Heart left ventricle (tissue), 16 donors: ENCODE measurements at regions not wholly inside any gene's neighbourhood (a gene's known extent, or its start where the extent isn't known, plus 50 kb on each side); places are given as distances from the start of the nearest gene placed in this dataset.
A peak's percentile ranks its signal among the peaks of the same experiment; 100 is the strongest.

Source experiments
- ATAC-seq, 4 donors: fragments of 200-7000 bp; cut with Tn5 transposase; one replicate each; pipeline ENCODE4 v1.9.1; 2020 to 2022; ENCODE audit warnings: moderate library complexity in 4 of 4, mild to moderate bottlenecking in 3 of 4, moderate number of reproducible peaks in 1 of 4
- DNase-seq, 5 donors: peaks; one replicate each; pipeline ENCODE4 v3.0.0-alpha.2; 2020
- H3K27ac ChIP-seq, 12 donors: fragments of 200-600 bp; sonication (generic) in 4 of 12; one replicate each; pipeline versions ENCODE4 v1.5.0 to v1.8.0; 2016 to 2022; ENCODE audit warnings: mild to moderate bottlenecking in 2 of 12
- H3K27me3 ChIP-seq, 9 donors: fragments of 200-600 bp; sonication (generic) in 2 of 9; one replicate each; pipeline versions ENCODE4 v1.5.1 to v1.8.0; 2016 to 2022; ENCODE audit warnings: mild to moderate bottlenecking in 3 of 9
- H3K36me3 ChIP-seq, 9 donors: fragments of 200-600 bp; sonication (generic) in 2 of 9; one replicate each; pipeline versions ENCODE4 v1.5.0 to v1.8.0; 2018 to 2022; ENCODE audit warnings: mild to moderate bottlenecking in 2 of 9
- H3K4me1 ChIP-seq, 12 donors: fragments of 200-600 bp; sonication (generic) in 4 of 12; one replicate each; pipeline versions ENCODE4 v1.5.0 to v1.8.0; 2016 to 2022; ENCODE audit warnings: mild to moderate bottlenecking in 3 of 12
- H3K4me3 ChIP-seq, 12 donors: fragments of 200-600 bp; sonication (generic) in 4 of 12; one replicate each; pipeline versions ENCODE4 v1.5.0 to v1.8.0; 2017 to 2022; ENCODE audit warnings: mild to moderate bottlenecking in 9 of 12, moderate library complexity in 4 of 12
- H3K9me3 ChIP-seq, 12 donors: fragments of 200-600 bp; sonication (generic) in 4 of 12; one replicate each; pipeline versions ENCODE4 v1.5.0 to v1.8.0; 2016 to 2022; ENCODE audit warnings: mild to moderate bottlenecking in 1 of 12
- CTCF ChIP-seq, 12 donors: fragments of 200-600 bp; sonication (generic) in 4 of 12; IDR thresholded peaks; one replicate each; pipeline versions ENCODE4 v1.5.0 to v1.8.0; 2018 to 2022; ENCODE audit warnings: antibody characterized with exemption in 12 of 12, mild to moderate bottlenecking in 5 of 12
- POLR2A ChIP-seq, 2 donors: fragments of 450-650 bp; IDR thresholded peaks; one replicate each; pipeline ENCODE4 v1.6.1; 2017; ENCODE audit warnings: antibody characterized with exemption in 2 of 2, mild to moderate bottlenecking in 2 of 2, moderate library complexity in 2 of 2
- WGBS, 4 donors: extraction: QIAGEN DNeasy Blood & Tissue Kit in 2 of 4; methylation state at CpG; one replicate each; pipeline versions ENCODE4 v1.1.5 to v1.1.7; 2013 to 2018; 5-methylcytosine and 5-hydroxymethylcytosine counted together
- intact Hi-C, 10 donors: fragments of 100-400 bp; cut with DNase I; formaldehyde crosslinking; loops; one replicate each; pipeline versions ENCODE4 v1.11.1 to v1.14.2; 2022
- donor health status: ischemic (EF 13 %, LVEDD 7.1; RV severe dilation, severe dysfunction).
- donor health status: healthy with polysubstance abuse.
- donor health status: DM: no; HTN: yes; CAD: no.
- donor health status: DM: no; HTN: no; CAD: no.
- donor health status: ischemic (EF 25% LVEDD 6.9; RV normal size, moderate dysfunction).
- donor health status: ischemic (EF 25% LVEDD 5.7; RV mildly dilated, moderate dysfunction).
- donor health status: healthy.
- donor health status: DM: yes; HTN: yes; CAD: no.
- donor health status: ischemic (EF 35%, LVEDD 5.7; RV mildly dilated, moderate dysfunction).
- donor health status: nonischemic (EF 11% LVEDD 7.7; RV severe dilation, severe dysfunction).
- donor health status: DM: yes; HTN: yes; CAD: no.
- donor health status: PGD.
- donor health status: ischemic (EF 29% LVEDD 5.4; RV normal size, mild dysfunction).
- donor health status: nonischemic (EF 23%, LVEDD 6.1; RV moderate dilation, normal function).

- Histone ChIP-seq H3K4me1 (peaks cover 0 to 9% (median 0%) of the 10 kb centered on the region in 12 donors), H3K36me3 (no peaks in the 10 kb centered on the region), H3K27ac (no peak overlapping the region), H3K9me3 (peaks cover 0 to 5% (median 0%) of the 10 kb centered on the region in 12 donors), H3K4me3 (no peak overlapping the region), H3K27me3 (no peaks in the 10 kb centered on the region)
- WGBS, 4 donors = 84 to 89% (median 85%) methylated on average over 3 of the region's 3 CpGs
- TF ChIP-seq CTCF (IDR thresholded peaks at IDR 0.05) = no peak
- no peak for TF ChIP-seq POLR2A (IDR thresholded peaks at IDR 0.05)
- ATAC-seq (no peak), DNase-seq (no peak)
- intact Hi-C loops = no loop called here
Measured at GRCh38 chr15:39279311-39279710, 301.6 kb upstream of the THBS1 start.

GRCh38 chr15:39281094-39281493 is 299.8 kb upstream of the THBS1 start:
- Histone ChIP-seq H3K4me3 (no peak overlapping the region), H3K36me3 (no peaks in the 10 kb centered on the region), H3K9me3 (peaks cover 0 to 5% (median 0%) of the 10 kb centered on the region in 12 donors), H3K27ac (no peak overlapping the region), H3K27me3 (no peaks in the 10 kb centered on the region), H3K4me1 (peaks cover 0 to 10% (median 0%) of the 10 kb centered on the region in 12 donors)
- WGBS, 4 donors = 33 to 51% (median 43%) methylated on average over 1 of the region's 1 CpG
- DNase-seq (no peak), ATAC-seq (no peak)
- intact Hi-C loops = no loop called here
- TF ChIP-seq CTCF (IDR thresholded peaks at IDR 0.05) (no peak), POLR2A (IDR thresholded peaks at IDR 0.05) (no peak)

- H3K4me1 ChIP-seq = peaks cover 0 to 4% (median 0%) of the 10 kb centered on the region in 12 donors
- TF ChIP-seq POLR2A (IDR thresholded peaks at IDR 0.05) = no peak
- no peak for TF ChIP-seq CTCF (IDR thresholded peaks at IDR 0.05)
- 82 to 96% (median 90%) methylated on average over 4 of the region's 4 CpGs for WGBS, 4 donors
- H3K27ac ChIP-seq = no peak overlapping the region
- H3K27me3 ChIP-seq = no peaks in the 10 kb centered on the region
- H3K4me3 ChIP-seq = no peak overlapping the region
- intact Hi-C loops = no loop called here
- ATAC-seq (no peak), DNase-seq (peak in 1 of 5 donors; percentile 49)
- peaks cover 0 to 5% (median 0%) of the 10 kb centered on the region in 12 donors for H3K9me3 ChIP-seq
- H3K36me3 ChIP-seq = no peaks in the 10 kb centered on the region
Measured at GRCh38 chr15:39282663-39283208, 298.1 kb upstream of the THBS1 start.

- no peaks in the 10 kb centered on the region for H3K27me3 ChIP-seq
- no peak for DNase-seq
- H3K27ac ChIP-seq = no peak overlapping the region
- TF ChIP-seq CTCF (IDR thresholded peaks at IDR 0.05) = no peak
- TF ChIP-seq POLR2A (IDR thresholded peaks at IDR 0.05) = no peak
- ATAC-seq = no peak
- H3K4me3 ChIP-seq = no peak overlapping the region
- no peaks in the 10 kb centered on the region for H3K36me3 ChIP-seq
- intact Hi-C loops = no loop called here
- H3K4me1 ChIP-seq = peaks cover 0 to 4% (median 0%) of the 10 kb centered on the region in 12 donors
- peaks cover 0 to 5% (median 0%) of the 10 kb centered on the region in 12 donors for H3K9me3 ChIP-seq
Measured at GRCh38 chr15:39283531-39283930, 297.3 kb upstream of the THBS1 start.
